Posterior vena cava (tissue), 2 donors: ENCODE measurements at regions not wholly inside any gene's neighbourhood (a gene's known extent, or its start where the extent isn't known, plus 50 kb on each side); places are given as distances from the start of the nearest gene placed in this dataset.

Experiments used
- DNase-seq: peaks from one replicate; pipeline ENCODE4 v3.0.0-alpha.2; 2020; ENCODE audit warnings: low spot score
- intact Hi-C, 2 donors: fragments of 100-400 bp; cut with DNase I; formaldehyde crosslinking; loops; one replicate each; pipeline versions ENCODE4 v1.14.1 to v1.14.2; 2022 to 2023
- donor health status: DM: yes; HTN: yes; CAD: no.
- donor health status: DM: yes; HTN: yes; CAD: no.

GRCh38 chr14:42862114-42862513 is 1255.4 kb downstream of the LRFN5 start:
- intact Hi-C loops, result no loop called here
- DNase-seq, result no peak

GRCh38 chr14:42860371-42860770 is 1253.7 kb downstream of the LRFN5 start:
- no peak for DNase-seq
- intact Hi-C loops, result no loop called here

GRCh38 chr14:42856106-42856505 is 1249.4 kb downstream of the LRFN5 start:
- DNase-seq, result no peak
- intact Hi-C loops, result no loop called here

- intact Hi-C loops, result no loop called here
- DNase-seq, result no peak
These were observed 1248.4 kb downstream of the LRFN5 start for GRCh38 chr14:42855085-42855484.

GRCh38 chr14:42854061-42854460 is 1247.4 kb downstream of the LRFN5 start:
- intact Hi-C loops, result no loop called here
- no peak for DNase-seq

GRCh38 chr14:42848652-42849051 is 1242.0 kb downstream of the LRFN5 start:
- intact Hi-C loops, result no loop called here
- no peak for DNase-seq

- intact Hi-C loops, result no loop called here
- no peak for DNase-seq
These were observed 1208.1 kb downstream of the LRFN5 start for GRCh38 chr14:42814817-42815216.

DNA sequence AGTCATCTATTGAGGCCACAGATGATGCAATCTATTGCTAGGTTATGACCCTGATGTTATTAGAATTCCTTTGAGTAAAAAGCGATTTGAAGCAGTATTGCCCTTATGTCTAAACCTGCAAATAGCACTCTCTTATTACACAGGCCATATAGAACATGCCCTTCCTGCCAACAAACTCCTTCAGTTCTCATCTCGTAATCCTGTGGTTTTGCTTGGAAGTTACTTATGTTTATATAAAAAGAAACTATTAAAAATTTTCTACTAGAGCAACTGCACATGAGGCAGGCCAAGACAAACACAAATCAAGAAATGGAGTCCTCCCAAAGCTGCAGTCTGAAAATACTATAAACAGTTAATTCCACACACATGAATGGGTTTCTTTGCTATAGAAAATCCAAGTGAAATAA is 1200.2 kb downstream of the LRFN5 start:
- intact Hi-C loops, result no loop called here
- DNase-seq, result no peak

DNA sequence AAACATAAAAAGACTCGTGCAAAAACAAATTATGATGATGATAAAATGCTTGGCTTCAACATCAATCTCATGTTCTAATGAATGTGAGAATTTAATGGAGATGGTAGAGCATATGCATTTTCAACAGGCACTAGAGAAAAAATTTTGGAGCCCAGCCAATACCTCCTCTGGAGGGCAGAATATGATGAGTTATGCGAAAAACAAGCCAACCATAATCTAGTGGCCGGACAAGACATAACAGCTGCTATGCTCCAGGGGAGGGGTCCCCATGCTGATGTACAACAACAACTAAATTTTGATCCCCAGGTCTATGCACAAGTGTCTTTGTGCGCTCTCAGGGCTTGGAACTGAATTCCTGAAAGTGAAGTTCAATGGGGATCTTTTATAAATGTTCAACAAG is 1197.5 kb downstream of the LRFN5 start:
- no peak for DNase-seq
- intact Hi-C loops, result no loop called here

DNA sequence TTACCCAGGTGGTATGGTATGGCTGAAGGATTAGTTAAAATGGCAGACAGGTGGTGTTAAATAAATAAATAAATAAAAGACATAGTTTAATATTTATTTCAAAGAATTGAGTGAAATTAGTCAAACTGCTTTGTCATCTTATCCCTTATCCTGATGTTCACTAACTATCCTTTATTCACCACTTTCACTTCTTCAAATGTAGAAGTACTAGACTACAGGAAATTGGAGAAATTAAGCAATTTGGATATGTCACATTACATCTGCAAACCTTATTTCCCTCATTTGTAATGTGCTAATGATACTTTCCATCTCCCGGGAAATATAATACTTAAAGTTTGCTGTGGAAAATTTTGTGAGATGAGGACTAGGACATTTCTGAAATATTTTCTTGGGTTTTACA is 1195.7 kb downstream of the LRFN5 start:
- intact Hi-C loops, result no loop called here
- no peak for DNase-seq

DNA sequence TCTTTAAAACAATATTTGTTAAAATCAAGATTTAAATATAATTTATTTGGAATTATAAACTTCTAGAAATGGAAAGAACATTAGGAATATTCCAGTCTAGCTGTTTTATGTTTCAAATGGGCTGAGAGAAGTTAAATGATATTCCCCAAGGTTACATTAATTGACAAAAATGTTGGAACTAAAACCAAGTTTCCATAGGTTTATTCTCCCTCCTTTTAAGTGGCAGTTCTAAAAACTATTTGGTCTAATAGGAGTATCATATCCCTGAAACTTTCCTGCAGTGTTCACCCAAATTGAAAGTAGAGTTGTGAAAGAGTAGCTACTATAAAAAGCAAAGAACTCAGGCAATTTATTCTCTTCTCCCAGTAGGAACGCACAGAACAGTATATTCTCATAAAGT is 1185.5 kb downstream of the LRFN5 start:
- no peak for DNase-seq
- intact Hi-C loops, result no loop called here

- intact Hi-C loops, result no loop called here
- no peak for DNase-seq
These were observed 1176.1 kb downstream of the LRFN5 start for GRCh38 chr14:42782754-42783153.

GRCh38 chr14:42778984-42779383 is 1172.3 kb downstream of the LRFN5 start:
- intact Hi-C loops, result no loop called here
- no peak for DNase-seq

GRCh38 chr14:42750771-42751170 is 1144.1 kb downstream of the LRFN5 start:
- DNase-seq, result no peak
- intact Hi-C loops, result no loop called here

- DNase-seq, result no peak
- intact Hi-C loops, result no loop called here
These were observed 1135.4 kb downstream of the LRFN5 start for GRCh38 chr14:42742084-42742483.

GRCh38 chr14:42736408-42736807 is 1129.7 kb downstream of the LRFN5 start:
- intact Hi-C loops, result no loop called here
- DNase-seq, result no peak

DNA sequence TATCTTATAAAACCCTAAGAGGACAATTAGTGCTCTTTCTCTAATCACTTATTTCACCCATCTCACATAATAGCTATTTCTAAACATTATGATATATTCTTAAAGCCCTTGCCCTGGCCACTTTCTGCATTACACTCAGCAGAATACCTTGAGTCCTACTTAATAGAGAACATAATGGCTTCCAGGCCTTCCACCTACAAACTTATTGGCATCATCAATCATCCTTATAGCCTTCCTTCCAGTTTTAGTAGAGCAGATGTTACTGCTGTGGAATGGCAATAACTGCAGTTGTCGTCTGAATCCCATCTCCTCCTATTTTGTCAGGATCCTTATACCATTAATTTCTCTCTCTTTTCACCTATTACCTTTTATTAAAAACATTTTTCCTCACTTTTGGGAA is 1127.4 kb downstream of the LRFN5 start:
- DNase-seq, result no peak
- intact Hi-C loops, result no loop called here

GRCh38 chr14:42732005-42732404 is 1125.3 kb downstream of the LRFN5 start:
- DNase-seq, result no peak
- intact Hi-C loops, result no loop called here

GRCh38 chr14:42731480-42731879 is 1124.8 kb downstream of the LRFN5 start:
- intact Hi-C loops, result no loop called here
- no peak for DNase-seq

DNA sequence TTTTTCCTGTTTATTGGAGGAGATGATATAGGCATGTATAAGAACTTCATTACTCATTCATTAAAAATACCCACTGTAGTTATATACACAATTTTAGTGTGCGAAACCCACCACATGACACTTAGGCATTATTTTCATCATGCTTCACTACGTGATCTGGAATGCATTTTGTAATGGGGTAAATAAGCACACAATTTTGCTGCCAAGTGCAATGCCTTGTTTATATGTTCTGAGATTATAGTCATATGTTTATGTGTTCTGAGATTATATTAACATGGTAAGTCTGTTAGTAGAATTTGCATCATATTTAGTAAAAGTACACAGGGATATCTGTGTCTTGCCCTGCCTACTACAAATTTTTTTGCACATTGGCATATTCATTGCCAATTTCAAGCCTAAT is 1123.0 kb downstream of the LRFN5 start:
- intact Hi-C loops, result no loop called here
- DNase-seq, result no peak

GRCh38 chr14:42719391-42719790 is 1112.7 kb downstream of the LRFN5 start:
- intact Hi-C loops, result no loop called here

DNA sequence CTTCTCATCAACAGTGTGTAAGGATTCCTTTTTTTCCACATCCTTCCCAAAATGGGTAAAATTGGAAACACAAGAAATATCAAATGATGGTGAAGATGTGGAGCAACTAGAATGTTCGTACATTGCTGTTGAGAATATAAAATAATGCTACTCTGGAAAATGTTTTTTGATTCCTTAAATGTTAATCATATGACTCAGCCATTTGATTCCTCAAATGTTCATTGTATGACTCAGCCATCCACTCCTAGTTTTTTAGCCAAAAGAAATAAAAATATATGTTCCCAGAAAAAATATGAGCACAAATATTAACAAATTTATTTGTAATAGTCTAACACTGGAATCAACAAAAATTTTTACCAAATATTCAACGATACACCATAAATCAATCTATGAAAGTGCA is 1108.6 kb downstream of the LRFN5 start:
- intact Hi-C loops, result no loop called here
- DNase-seq, result no peak

More at GRCh38 chr14:42719391-42719790, 1112.7 kb downstream of the LRFN5 start:
- no peak for DNase-seq
